Spinal cord (tissue), 9 donors: ENCODE measurements at regions not wholly inside any gene's neighbourhood (a gene's known extent, or its start where the extent isn't known, plus 50 kb on each side); places are given as distances from the start of the nearest gene placed in this dataset.
A peak's percentile ranks its signal among the peaks of the same experiment; 100 is the strongest.

Experiments
- DNase-seq, 6 donors: peaks; one replicate each; pipeline versions ENCODE4 v3.0.0 to v3.0.0-alpha.2; 2013 to 2015; ENCODE audit warnings: low spot score in 6 of 6, low read depth in 4 of 6
- H3K27ac ChIP-seq: one replicate; pipeline ENCODE4 v1.5.1; 2013; ENCODE audit warnings: low read depth, low read length, control low read depth
- H3K27me3 ChIP-seq: one replicate; pipeline ENCODE4 v1.6.1; 2013; ENCODE audit warnings: low read length; ENCODE audit not compliant: control insufficient read depth, insufficient read depth
- H3K36me3 ChIP-seq: one replicate; pipeline ENCODE4 v1.6.1; 2013; ENCODE audit warnings: low read length; ENCODE audit not compliant: control insufficient read depth, insufficient read depth
- H3K4me1 ChIP-seq: one replicate; pipeline ENCODE4 v1.6.1; 2013; ENCODE audit warnings: low read length; ENCODE audit not compliant: control insufficient read depth, insufficient read depth
- H3K4me3 ChIP-seq: one replicate; pipeline ENCODE4 v1.5.1; 2013; ENCODE audit warnings: low read depth, low read length, control low read depth
- H3K9me3 ChIP-seq: one replicate; pipeline ENCODE4 v1.6.1; 2013; ENCODE audit warnings: low read length; ENCODE audit not compliant: control insufficient read depth, insufficient read depth
- WGBS: methylation state at CpG from one replicate; pipeline ENCODE4 v1.1.5; 2013; ENCODE audit warnings: missing lambda C conversion rate; ENCODE audit not compliant: insufficient coverage; 5-methylcytosine and 5-hydroxymethylcytosine counted together
- donor health status: healthy.

DNA sequence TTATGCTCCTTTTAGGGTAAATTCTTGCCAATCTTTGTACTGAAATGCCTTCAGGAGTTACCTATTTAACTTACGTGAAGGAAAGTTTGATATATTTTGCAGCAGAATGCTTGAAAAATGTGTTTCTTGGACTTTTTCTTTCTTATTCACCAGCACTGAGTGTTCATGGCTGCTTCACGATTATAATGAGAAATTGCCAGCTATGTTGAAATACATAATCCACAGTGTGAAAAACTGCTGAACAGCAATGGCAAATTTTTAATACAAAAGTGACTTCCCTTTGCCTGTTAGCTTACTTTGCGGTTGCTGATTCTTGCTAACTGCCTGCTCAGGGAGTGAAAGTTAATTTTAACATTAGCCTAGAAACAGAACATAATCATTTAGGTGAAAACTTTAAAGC lies 153.8 kb upstream of the SLC4A4 start:
- no peak for DNase-seq
- no peaks in the 10 kb centered on the region for H3K36me3 ChIP-seq
- H3K27me3 ChIP-seq: peaks cover 2% of the 10 kb centered on the region
- H3K9me3 ChIP-seq: no peaks in the 10 kb centered on the region
- no CpG with 5 or more reads among the region's 3 CpGs for WGBS
- peaks cover 7% of the 10 kb centered on the region for H3K4me1 ChIP-seq
- H3K27ac ChIP-seq: no peak overlapping the region
- no peak overlapping the region for H3K4me3 ChIP-seq

DNA sequence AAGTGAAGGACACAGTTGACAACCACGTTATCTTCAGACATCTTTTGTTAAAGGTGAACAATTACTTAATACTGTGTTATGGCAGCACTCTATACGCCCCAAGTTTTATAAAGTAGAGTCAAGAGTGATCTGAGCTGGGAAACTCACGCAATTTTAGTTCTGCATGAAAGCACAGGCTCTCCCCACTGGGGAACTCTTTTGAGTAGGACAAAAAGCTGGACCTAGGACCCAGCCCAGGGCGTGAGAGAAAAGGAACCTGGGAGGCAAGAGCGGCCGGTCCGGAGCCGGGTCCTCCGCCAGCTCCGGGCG lies 152.6 kb upstream of the SLC4A4 start:
- no peaks in the 10 kb centered on the region for H3K9me3 ChIP-seq
- peaks cover 2% of the 10 kb centered on the region for H3K27me3 ChIP-seq
- H3K36me3 ChIP-seq: no peaks in the 10 kb centered on the region
- under 1% methylated on average over 9 of the region's 11 CpGs for WGBS
- H3K4me1 ChIP-seq: peaks cover 7% of the 10 kb centered on the region
- DNase-seq: no peak
- H3K4me3 ChIP-seq: peak overlapping the region; percentile 37
- H3K27ac ChIP-seq: peak overlapping the region; percentile 49

DNA sequence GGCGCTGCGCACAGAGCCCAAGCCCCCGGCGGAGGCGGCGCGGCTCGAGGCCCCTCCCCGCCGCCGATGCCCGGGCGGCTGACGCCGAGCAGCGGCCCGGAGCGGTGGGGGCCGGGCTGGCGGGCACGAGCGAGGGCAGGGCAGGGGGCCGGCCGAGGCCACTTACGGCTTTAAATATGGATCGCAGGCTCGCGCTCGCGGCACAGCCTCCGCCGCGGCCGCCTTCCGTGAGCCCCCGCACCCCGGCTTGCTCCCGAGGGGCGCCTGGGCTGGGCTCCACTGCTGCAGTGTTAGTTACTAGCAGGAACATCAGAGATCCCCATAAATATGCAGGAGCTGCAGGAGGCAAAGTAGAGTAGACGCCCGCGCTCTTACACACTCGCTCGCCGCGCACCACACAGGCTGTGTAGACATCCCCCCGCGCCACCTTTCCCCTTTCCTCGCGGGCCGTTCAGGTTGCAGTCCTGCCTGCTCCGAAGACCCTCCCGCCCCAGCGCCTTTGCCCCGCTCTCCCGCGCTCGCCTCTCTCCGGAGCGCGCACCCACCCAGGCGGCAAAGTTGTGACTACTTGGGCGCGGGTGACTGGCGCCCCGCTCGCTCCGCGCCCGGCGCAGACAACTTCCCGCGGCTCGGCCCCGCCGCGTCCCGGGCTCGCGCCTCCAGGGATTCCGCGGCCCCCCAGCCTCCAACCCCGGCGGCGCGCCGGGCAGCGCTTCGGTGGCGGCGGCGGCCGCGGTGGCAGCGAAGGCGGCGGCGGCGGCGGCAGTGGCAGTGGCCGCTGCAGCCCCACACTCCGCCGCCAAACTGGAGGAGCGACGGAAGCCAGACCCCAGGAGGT lies 152.0 kb upstream of the SLC4A4 start:
- H3K27ac ChIP-seq: peak overlapping the region; percentile 89
- H3K4me3 ChIP-seq: peak overlapping the region; percentile 80
- H3K36me3 ChIP-seq: no peaks in the 10 kb centered on the region
- DNase-seq: peak in 4 of 6 donors; percentile 45 to 85 (median 62)
- peaks cover 2% of the 10 kb centered on the region for H3K27me3 ChIP-seq
- H3K9me3 ChIP-seq: no peaks in the 10 kb centered on the region
- peaks cover 7% of the 10 kb centered on the region for H3K4me1 ChIP-seq
- 0% methylated on average over 105 of the region's 105 CpGs for WGBS

DNA sequence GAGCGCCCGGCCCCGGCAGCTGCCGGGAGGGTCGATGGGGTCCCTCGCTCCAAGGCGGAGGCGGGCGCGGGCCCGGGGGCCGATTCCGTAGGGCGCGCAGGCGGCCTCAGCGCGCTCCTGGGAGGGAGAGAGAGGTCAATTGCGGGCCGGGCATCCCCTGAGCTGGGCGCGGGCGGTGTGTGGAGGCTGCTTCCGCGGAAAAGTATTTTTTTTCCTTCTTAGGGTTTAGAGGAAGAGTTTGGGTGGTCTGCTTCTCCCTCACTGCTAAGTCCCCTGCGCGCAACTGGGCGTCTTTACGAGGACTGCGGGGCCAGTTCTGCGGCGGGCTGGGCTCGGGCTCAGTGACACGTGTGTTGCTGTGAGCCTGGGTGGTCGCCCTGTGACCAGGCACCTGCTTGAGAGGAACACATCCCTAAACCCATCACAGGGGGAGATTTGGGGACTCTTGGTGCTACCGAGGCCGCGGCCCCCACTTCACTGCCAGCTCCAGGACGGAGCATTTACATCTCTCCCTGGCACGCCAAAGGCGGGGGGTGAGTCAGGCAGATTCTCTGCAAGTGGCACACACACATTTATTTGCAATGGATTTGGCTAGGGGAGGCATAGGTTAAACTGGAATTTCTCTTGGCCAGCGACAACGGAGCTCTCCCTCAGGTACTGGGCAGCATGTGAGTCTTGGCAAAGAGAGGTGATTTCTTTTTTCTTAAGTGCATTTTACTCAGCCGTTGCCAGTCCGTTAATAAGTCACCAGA lies 151.2 kb upstream of the SLC4A4 start:
- DNase-seq: peak in 2 of 6 donors; percentile 60 to 64

DNA sequence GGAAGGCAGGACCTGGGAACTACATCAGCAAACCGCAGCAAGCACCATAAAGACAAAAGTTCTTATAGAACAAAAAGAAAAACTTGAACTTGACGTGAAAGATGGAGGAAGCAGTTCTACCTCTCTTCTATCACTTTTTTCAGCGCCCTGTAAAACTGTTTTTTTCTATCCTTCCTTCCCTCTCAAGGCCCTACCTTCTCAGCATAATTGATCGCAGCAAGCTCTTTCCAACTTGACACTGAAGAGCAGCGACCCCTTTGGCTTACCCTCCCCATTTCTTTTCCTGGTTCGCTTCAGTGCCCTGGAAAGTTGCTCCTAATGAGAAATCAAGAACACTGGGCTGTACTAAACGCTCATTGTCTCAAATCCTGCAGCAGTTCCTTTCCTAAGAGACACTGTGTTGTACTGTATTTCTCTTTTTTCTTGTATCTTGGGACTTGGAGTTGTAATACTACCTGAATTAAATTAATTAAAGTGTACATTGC lies 150.6 kb upstream of the SLC4A4 start:
- H3K36me3 ChIP-seq: no peaks in the 10 kb centered on the region
- WGBS: 3% methylated on average over 4 of the region's 7 CpGs
- DNase-seq: peak in 4 of 6 donors; percentile 35 to 78 (median 60)
- peaks cover 7% of the 10 kb centered on the region for H3K4me1 ChIP-seq
- H3K27ac ChIP-seq: peak overlapping the region; percentile 89
- peak overlapping the region; percentile 80 for H3K4me3 ChIP-seq
- no peaks in the 10 kb centered on the region for H3K9me3 ChIP-seq
- peaks cover 2% of the 10 kb centered on the region for H3K27me3 ChIP-seq

More for the DNA sequence above, 151.2 kb upstream of the SLC4A4 start:
- WGBS: under 1% methylated on average over 37 of the region's 45 CpGs
- Histone ChIP-seq H3K9me3 (no peaks in the 10 kb centered on the region), H3K36me3 (no peaks in the 10 kb centered on the region), H3K27me3 (peaks cover 2% of the 10 kb centered on the region), H3K27ac (peak overlapping the region; percentile 89), H3K4me3 (peak overlapping the region; percentile 80), H3K4me1 (peaks cover 7% of the 10 kb centered on the region)

DNA sequence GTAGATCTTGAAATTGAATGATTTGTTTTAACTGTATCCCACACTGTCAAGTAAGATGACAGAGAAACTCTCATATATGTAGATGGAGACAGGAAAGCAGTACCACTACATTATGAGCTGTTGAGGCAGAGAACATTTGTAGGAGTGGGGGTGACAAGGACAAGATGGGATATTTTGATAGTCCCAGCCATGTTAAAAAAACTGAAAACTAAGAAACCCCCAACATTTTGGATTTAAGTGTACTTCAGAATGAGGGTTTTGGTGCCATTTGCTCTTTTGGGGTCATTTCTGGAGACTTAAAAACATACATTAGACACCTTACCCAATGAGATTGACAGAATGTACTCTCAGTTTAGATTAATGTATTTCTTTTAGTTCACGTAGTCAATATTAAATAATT lies 149.9 kb upstream of the SLC4A4 start:
- peak overlapping the region; percentile 89 for H3K27ac ChIP-seq
- no peak for DNase-seq

DNA sequence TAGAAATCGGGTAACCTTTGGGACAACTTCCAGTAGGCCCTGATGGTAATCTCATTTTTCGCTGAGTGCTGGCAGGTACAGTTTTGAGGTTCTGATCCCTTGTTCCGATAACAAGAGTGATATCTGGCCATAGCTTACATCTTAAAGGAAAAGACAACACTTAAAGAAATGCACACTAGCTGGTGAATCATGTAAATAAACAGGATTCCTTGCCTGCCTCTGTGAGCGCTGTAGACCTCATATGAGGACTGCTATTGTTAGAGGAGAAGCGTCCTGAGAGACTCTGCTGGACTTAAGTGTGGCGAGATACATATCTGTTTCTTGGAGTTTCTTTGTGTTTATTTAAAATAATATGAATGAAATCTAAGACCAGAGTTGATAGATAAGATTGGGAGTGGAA lies 149.3 kb upstream of the SLC4A4 start:
- Histone ChIP-seq H3K27me3 (peaks cover 2% of the 10 kb centered on the region), H3K27ac (peak overlapping the region; percentile 89)

More for the DNA sequence above, 149.9 kb upstream of the SLC4A4 start:
- no CpG with 5 or more reads among the region's 1 CpG for WGBS
- Histone ChIP-seq H3K4me3 (peak overlapping the region; percentile 80), H3K4me1 (peaks cover 7% of the 10 kb centered on the region), H3K36me3 (no peaks in the 10 kb centered on the region), H3K9me3 (no peaks in the 10 kb centered on the region), H3K27me3 (peaks cover 2% of the 10 kb centered on the region)

DNA sequence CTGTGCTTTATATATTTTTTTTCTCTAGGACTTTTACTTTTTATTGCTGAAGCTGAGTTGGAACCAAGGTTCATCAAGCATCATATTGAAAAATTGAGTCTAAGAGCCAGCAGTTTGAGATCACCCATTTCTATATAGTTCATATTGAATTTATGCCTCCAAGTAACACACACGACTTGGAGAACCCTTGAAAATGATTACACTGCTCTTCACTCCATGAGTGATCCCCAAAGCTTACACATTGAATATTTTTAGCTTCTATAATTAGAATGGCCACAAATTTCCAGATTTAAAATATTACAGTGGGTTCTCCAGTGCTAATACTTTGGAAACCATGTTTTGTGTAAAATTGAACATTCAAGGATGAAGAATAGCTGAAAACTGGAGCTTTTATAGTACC lies 144.4 kb upstream of the SLC4A4 start:
- no peaks in the 10 kb centered on the region for H3K4me1 ChIP-seq
- no peaks in the 10 kb centered on the region for H3K9me3 ChIP-seq
- no peaks in the 10 kb centered on the region for H3K36me3 ChIP-seq
- no CpG with 5 or more reads among the region's 1 CpG for WGBS
- no peak overlapping the region for H3K4me3 ChIP-seq
- H3K27me3 ChIP-seq: no peaks in the 10 kb centered on the region
- no peak for DNase-seq
- H3K27ac ChIP-seq: no peak overlapping the region

More for the DNA sequence above, 149.3 kb upstream of the SLC4A4 start:
- Histone ChIP-seq H3K4me3 (peak overlapping the region; percentile 80), H3K9me3 (no peaks in the 10 kb centered on the region), H3K36me3 (no peaks in the 10 kb centered on the region), H3K4me1 (peaks cover 7% of the 10 kb centered on the region)
- DNase-seq: peak in 2 of 6 donors; percentile 27 to 37
- WGBS: 53% methylated on average over 5 of the region's 6 CpGs

DNA sequence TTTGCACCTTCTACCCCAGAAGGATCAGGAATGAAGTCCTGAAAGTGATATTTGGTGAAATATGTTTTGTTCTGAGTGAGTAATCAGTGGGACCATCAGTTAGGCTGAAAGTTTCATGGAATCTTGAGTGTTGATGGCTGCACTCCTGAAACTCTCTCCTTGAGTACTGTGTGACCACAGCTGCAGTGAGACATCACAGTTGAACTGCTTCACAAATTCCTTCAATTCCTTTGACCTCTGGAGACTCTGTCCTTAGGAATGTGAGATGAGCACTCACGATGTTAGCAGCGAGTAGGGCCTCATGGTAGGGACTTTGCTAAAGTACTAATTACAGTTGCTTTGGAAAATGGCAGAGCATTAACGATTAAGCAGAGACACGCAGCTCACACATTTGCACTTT lies 142.9 kb upstream of the SLC4A4 start:
- no peak for DNase-seq
- Histone ChIP-seq H3K9me3 (no peaks in the 10 kb centered on the region), H3K4me3 (no peak overlapping the region), H3K27ac (no peak overlapping the region), H3K4me1 (no peaks in the 10 kb centered on the region), H3K27me3 (no peaks in the 10 kb centered on the region), H3K36me3 (no peaks in the 10 kb centered on the region)
- no CpG with 5 or more reads among the region's 4 CpGs for WGBS
